ENCODE measurements at regions not wholly inside any gene's neighbourhood (a gene's known extent, or its start where the extent isn't known, plus 50 kb on each side); places are given as distances from the start of the nearest gene placed in this dataset.

GRCh38 chr12:115216301-115216700 lies 532.3 kb upstream of the TBX3 start:
- TF ChIP-seq MAX (IDR thresholded peaks at IDR 0.05; ENCODE audit: low read depth, low read length) (no peak), MYC (IDR thresholded peaks at IDR 0.05; ENCODE audit: low read depth, low read length) (no peak)
- H3K4me3 ChIP-seq (ENCODE audit: low read depth, low read length) = no peak overlapping the region
- no peak for DNase-seq (ENCODE audit: low read depth)

GRCh38 chr12:115215544-115215943 lies 531.6 kb upstream of the TBX3 start:
- no peak for TF ChIP-seq MAX (IDR thresholded peaks at IDR 0.05; ENCODE audit: low read depth, low read length)
- no peak for TF ChIP-seq MYC (IDR thresholded peaks at IDR 0.05; ENCODE audit: low read depth, low read length)
- no peak for TF ChIP-seq POLR2A (IDR thresholded peaks at IDR 0.05; ENCODE audit: extremely low read depth, insufficient read length)
- no peak for TF ChIP-seq CTCF (IDR thresholded peaks at IDR 0.05; ENCODE audit: low read depth, low read length)
- no peak for DNase-seq (ENCODE audit: low read depth)
- H3K4me3 ChIP-seq (ENCODE audit: low read depth, low read length) = no peak overlapping the region

- DNase-seq (ENCODE audit: low read depth) = no peak
- H3K4me3 ChIP-seq (ENCODE audit: low read depth, low read length) = no peak overlapping the region
- TF ChIP-seq POLR2A (IDR thresholded peaks at IDR 0.05; ENCODE audit: extremely low read depth, insufficient read length) (no peak), MAX (IDR thresholded peaks at IDR 0.05; ENCODE audit: low read depth, low read length) (no peak), MYC (IDR thresholded peaks at IDR 0.05; ENCODE audit: low read depth, low read length) (no peak)
These were observed 529.6 kb upstream of the TBX3 start for GRCh38 chr12:115213538-115214016.

GRCh38 chr12:115213118-115213517 lies 529.1 kb upstream of the TBX3 start:
- DNase-seq (ENCODE audit: low read depth) = no peak
- TF ChIP-seq CTCF (IDR thresholded peaks at IDR 0.05; ENCODE audit: low read depth, low read length) (no peak), MYC (IDR thresholded peaks at IDR 0.05; ENCODE audit: low read depth, low read length) (no peak), POLR2A (IDR thresholded peaks at IDR 0.05; ENCODE audit: extremely low read depth, insufficient read length) (no peak), MAX (IDR thresholded peaks at IDR 0.05; ENCODE audit: low read depth, low read length) (no peak)
- H3K4me3 ChIP-seq (ENCODE audit: low read depth, low read length) = no peak overlapping the region

GRCh38 chr12:115212356-115212755 lies 528.4 kb upstream of the TBX3 start:
- DNase-seq (ENCODE audit: low read depth) = no peak
- TF ChIP-seq MAX (IDR thresholded peaks at IDR 0.05; ENCODE audit: low read depth, low read length) = no peak
- TF ChIP-seq MYC (IDR thresholded peaks at IDR 0.05; ENCODE audit: low read depth, low read length) = no peak
- TF ChIP-seq POLR2A (IDR thresholded peaks at IDR 0.05; ENCODE audit: extremely low read depth, insufficient read length) = no peak
- no peak for TF ChIP-seq CTCF (IDR thresholded peaks at IDR 0.05; ENCODE audit: low read depth, low read length)
- H3K4me3 ChIP-seq (ENCODE audit: low read depth, low read length) = no peak overlapping the region

- H3K4me3 ChIP-seq (ENCODE audit: low read depth, low read length) = no peak overlapping the region
- DNase-seq (ENCODE audit: low read depth) = no peak
- TF ChIP-seq CTCF (IDR thresholded peaks at IDR 0.05; ENCODE audit: low read depth, low read length) (no peak), MYC (IDR thresholded peaks at IDR 0.05; ENCODE audit: low read depth, low read length) (no peak), POLR2A (IDR thresholded peaks at IDR 0.05; ENCODE audit: extremely low read depth, insufficient read length) (no peak), MAX (IDR thresholded peaks at IDR 0.05; ENCODE audit: low read depth, low read length) (no peak)
These were observed 526.7 kb upstream of the TBX3 start for GRCh38 chr12:115210533-115211252.
